Esophagus squamous epithelium (tissue), 4 donors: ENCODE measurements at regions not wholly inside any gene's neighbourhood (a gene's known extent, or its start where the extent isn't known, plus 50 kb on each side); places are given as distances from the start of the nearest gene placed in this dataset.

Experiments used
- CTCF ChIP-seq, 6 experiments: fragments of 450-650 bp in 4 of 6; fragments of 200-600 bp in 2 of 6; sonication (generic) in 2 of 6; IDR thresholded peaks; one replicate each; pipeline ENCODE4 v1.5.1; 2016 to 2019; ENCODE audit warnings: antibody characterized with exemption in 6 of 6, mild to moderate bottlenecking in 4 of 6, moderate library complexity in 4 of 6
- POLR2A ChIP-seq, 4 donors: fragments of 450-650 bp; IDR thresholded peaks; one replicate each; pipeline ENCODE4 v1.6.1; 2017; ENCODE audit warnings: antibody characterized with exemption in 4 of 4, mild to moderate bottlenecking in 4 of 4, moderate library complexity in 3 of 4

- peak in 2 of 6 experiments; percentile 13 to 34 for TF ChIP-seq CTCF (IDR thresholded peaks at IDR 0.05)
- TF ChIP-seq POLR2A (IDR thresholded peaks at IDR 0.05), result no peak
Observed at GRCh38 chr7:97499204-97499603, 232.7 kb upstream of the TAC1 start.
